Fibroblast of skin of right quadriceps (primary cell): ENCODE measurements at regions not wholly inside any gene's neighbourhood (a gene's known extent, or its start where the extent isn't known, plus 50 kb on each side); places are given as distances from the start of the nearest gene placed in this dataset.
"Not testable (repeated sequence)": the region's sequence is repeated elsewhere in the genome, so short reads cannot be mapped to it uniquely, and the experiment has no call there.

ENCODE experiments used
- DNase-seq: peaks from one replicate; pipeline ENCODE4 v3.0.0-alpha.2; 2013

- no peak for DNase-seq
Measured at GRCh38 chr6:120484146-120484545, 850.1 kb downstream of the TBC1D32 start.

DNA sequence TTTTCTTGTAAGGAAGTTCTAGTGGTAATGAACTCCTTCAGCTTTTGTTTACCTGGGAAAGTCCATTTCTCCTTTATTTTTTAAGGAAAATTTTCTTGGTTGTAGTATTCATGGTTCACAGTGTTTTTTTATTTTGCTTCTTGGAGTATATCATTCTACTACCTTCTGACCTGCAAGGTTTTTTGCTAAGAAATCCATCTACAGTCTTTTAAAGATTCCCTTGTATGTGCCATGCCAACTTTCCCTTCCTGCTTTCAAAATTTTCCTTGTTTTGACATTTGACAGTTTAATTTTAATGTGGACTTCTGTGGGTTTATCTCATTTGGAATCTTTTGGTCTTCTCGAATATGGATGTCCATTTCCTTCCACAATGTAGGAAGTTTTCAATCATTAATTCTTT is 855.6 kb downstream of the TBC1D32 start:
- no peak for DNase-seq

DNA sequence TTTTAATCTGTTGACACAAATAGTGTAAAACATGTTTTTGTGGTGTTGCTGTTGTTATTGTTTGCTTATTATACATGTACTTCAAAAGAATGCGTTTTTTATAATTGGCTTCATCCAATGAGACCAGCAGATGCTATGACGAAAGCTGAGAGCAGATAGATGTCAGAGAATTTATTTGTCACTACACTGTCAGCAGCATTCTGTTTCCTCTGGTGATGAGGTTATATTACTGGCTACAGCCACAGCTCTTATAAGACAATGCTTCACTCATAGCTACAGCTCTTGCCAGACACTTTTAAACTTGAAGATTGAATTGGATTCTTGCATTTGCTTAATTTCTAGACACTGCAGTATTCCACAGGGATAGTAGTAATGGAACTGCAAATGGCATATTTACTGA is 860.5 kb downstream of the TBC1D32 start:
- DNase-seq: no peak

- no peak for DNase-seq
Measured at GRCh38 chr6:120468486-120468885, 865.8 kb downstream of the TBC1D32 start.

DNA sequence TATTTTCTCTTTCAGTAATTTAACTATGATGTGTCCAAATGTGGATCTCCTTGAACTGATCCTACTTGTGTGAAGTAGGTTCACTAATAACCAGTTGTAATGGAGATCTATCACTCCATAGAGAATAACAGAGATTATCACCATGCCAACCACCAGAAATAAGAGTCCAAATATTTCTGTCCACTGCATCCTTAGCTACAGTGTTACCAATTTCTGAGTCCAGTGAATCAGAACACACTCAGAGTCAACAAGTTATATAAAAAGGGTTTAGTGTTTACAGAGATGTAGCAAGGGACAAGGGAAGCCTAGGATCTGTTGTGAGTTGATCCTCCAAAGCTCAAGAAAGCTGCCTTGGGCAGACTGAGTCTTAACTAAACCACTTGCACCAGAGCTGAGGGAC is 882.8 kb downstream of the TBC1D32 start:
- DNase-seq: no peak

- DNase-seq: no peak
Measured at GRCh38 chr6:120447605-120448004, 886.7 kb downstream of the TBC1D32 start.

GRCh38 chr6:120432840-120433239 is 901.4 kb downstream of the TBC1D32 start:
- DNase-seq: not testable (repeated sequence)

DNA sequence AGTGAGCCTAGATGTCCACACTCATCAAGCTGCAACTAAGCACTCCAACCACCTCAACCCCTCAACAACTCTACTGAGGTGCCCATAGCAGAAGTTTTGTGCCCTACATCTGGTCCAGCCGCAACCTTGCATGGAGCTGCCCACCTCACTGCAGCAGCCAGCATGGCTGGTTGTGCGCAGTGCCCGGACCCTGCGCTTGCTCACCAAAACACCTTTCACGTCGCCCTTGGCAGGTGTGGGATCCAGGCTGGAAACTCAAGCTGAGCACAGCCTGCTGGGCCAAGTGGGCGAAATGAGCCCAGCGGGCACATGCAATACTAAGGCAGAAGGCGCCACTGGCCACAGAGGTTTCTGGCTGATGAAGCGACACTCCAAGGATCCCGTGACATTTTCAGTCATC is 902.4 kb downstream of the TBC1D32 start:
- DNase-seq: no peak

GRCh38 chr6:120411394-120411793 is 922.9 kb downstream of the TBC1D32 start:
- no peak for DNase-seq

GRCh38 chr6:120410586-120410985 is 923.7 kb downstream of the TBC1D32 start:
- DNase-seq: no peak

GRCh38 chr6:120407696-120408095 is 926.6 kb downstream of the TBC1D32 start:
- DNase-seq: no peak

DNA sequence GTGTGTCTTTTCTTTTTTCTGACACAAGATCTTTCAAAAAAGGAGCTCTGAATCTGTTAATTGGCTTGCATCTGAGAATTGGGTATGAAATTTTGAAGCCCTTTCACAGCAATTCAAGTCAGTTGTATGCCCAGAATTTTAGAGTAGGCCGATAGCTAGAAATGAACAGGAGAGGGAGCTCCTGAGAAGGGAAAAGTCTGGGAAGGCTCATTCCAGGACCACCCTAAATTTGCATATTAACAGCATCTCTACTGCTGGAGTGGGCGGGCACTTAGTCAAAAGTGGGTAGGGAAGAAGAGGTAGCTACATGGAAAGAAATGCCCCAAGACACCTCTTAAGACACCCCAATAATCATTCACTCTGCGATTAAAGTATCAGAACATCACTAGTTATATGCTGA is 928.3 kb downstream of the TBC1D32 start:
- no peak for DNase-seq

- no peak for DNase-seq
Measured at GRCh38 chr6:120395784-120396183, 938.5 kb downstream of the TBC1D32 start.

DNA sequence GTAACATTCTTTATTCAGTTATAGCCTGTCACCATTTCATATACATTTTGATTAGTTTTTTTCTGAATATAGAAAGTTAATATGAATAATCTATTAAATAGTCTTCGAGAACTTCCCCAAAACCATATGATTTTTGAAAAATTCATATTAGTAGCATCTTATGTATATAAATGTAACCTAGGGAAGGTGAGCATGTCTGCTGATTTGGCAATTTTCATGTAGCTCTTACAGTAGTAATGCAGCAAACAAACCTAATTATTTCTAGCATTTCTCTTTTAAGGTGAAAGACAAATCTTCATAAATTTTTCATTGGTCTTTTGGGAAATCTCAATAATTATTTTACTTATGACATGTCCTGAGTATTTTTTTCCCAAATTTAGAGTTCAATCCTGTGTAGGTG is 939.0 kb downstream of the TBC1D32 start:
- no peak for DNase-seq

GRCh38 chr6:120392941-120393340 is 941.3 kb downstream of the TBC1D32 start:
- peak; percentile 61 for DNase-seq

- DNase-seq: peak; percentile 58
Measured at GRCh38 chr6:120384671-120385070, 949.6 kb downstream of the TBC1D32 start.

- DNase-seq: no peak
Measured at GRCh38 chr6:120383681-120384080, 950.6 kb downstream of the TBC1D32 start.

- peak; percentile 30 for DNase-seq
Measured at GRCh38 chr6:120378582-120379220, 955.6 kb downstream of the TBC1D32 start.

- DNase-seq: no peak
Measured at GRCh38 chr6:120373185-120373584, 961.1 kb downstream of the TBC1D32 start.

- no peak for DNase-seq
Measured at GRCh38 chr6:120363429-120363828, 970.9 kb downstream of the TBC1D32 start.

- DNase-seq: not testable (repeated sequence)
Measured at GRCh38 chr6:120358535-120358934, 975.7 kb downstream of the TBC1D32 start.

DNA sequence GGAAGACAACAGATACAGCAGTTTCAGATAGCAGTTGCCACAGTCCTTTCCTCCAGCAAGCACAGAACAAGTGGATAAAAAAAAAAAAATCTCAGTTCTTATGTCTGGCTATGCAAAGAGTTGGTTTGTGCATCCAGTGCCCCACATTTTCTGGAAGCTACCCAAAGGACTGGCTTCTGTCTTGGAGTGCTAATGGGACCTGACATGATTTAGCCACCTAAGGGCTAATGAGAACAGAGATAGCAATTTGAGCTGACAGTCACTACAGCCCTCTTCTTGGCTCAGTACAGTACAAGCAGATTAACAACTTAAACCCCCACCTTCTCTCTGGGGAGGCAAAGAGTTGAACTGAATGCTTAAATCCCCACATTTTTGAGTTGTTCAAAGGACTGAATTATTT is 976.8 kb downstream of the TBC1D32 start:
- DNase-seq: no peak

GRCh38 chr6:120355822-120356221 is 978.5 kb downstream of the TBC1D32 start:
- DNase-seq: peak; percentile 68

GRCh38 chr6:120354452-120355098 is 979.7 kb downstream of the TBC1D32 start:
- DNase-seq: peak; percentile 39

- no peak for DNase-seq
Measured at GRCh38 chr6:120352491-120352890, 981.8 kb downstream of the TBC1D32 start.
